Neutrophil (primary cell): ENCODE measurements at regions not wholly inside any gene's neighbourhood (a gene's known extent, or its start where the extent isn't known, plus 50 kb on each side); places are given as distances from the start of the nearest gene placed in this dataset.

Experiments
- H3K27ac ChIP-seq: fragments of 200-600 bp; sonication (generic); 2 replicates; pipeline ENCODE4 v1.5.1; 2016; ENCODE audit warnings: mild to moderate bottlenecking, moderate library complexity
- H3K27me3 ChIP-seq: fragments of 200-600 bp; sonication (generic); 2 replicates; pipeline ENCODE4 v1.6.0; 2016; ENCODE audit warnings: mild to moderate bottlenecking
- H3K36me3 ChIP-seq: fragments of 200-600 bp; sonication (generic); 2 replicates; pipeline ENCODE4 v1.5.1; 2017
- H3K4me1 ChIP-seq, 2 experiments: fragments of 200-600 bp in 1 of 2; sonication (generic) in 1 of 2; 1 replicate in 1 of 2; 2 replicates in 1 of 2; pipeline versions ENCODE4 v1.5.1 to v1.6.1; 2013 to 2016; ENCODE audit warnings: low read depth in 1 of 2, low read length in 1 of 2, mild to moderate bottlenecking in 1 of 2, moderate library complexity in 1 of 2; ENCODE audit not compliant: control insufficient read depth in 1 of 2, insufficient read depth in 1 of 2
- H3K4me3 ChIP-seq, 2 experiments: fragments of 200-600 bp in 1 of 2; sonication (generic) in 1 of 2; 1 replicate in 1 of 2; 2 replicates in 1 of 2; pipeline ENCODE4 v1.5.1; 2013 to 2016; ENCODE audit warnings: low read depth in 1 of 2, low read length in 1 of 2, mild to moderate bottlenecking in 1 of 2, moderate library complexity in 1 of 2
- H3K9me3 ChIP-seq: fragments of 200-600 bp; sonication (generic); 2 replicates; pipeline ENCODE4 v1.5.1; 2016
- TF ChIP-seq, protein P1 (sequence below): fragments of 200-600 bp; sonication (generic); IDR thresholded peaks from 2 replicates; pipeline ENCODE4 v1.5.1; 2016; ENCODE audit warnings: antibody characterized with exemption

DNA sequence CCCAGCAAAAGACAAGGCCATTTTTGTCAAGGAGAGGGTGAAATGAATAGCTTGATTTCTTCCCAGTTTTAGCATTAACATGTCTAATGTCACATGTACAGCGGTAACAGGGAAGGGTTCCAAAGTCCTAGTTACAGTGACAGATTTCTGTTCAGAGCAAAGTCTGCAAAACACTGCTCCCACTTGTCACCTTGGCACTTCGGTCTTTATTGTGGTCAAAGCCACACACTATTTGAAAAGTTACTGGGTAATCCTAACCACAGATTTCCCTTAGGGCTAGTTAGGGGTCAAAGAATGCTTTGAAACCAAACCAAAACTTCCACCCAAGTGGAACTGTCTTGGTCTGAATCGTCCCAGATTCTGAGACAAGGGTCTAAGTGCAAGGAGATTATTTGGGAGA lies 455.6 kb downstream of the HS3ST3B1 start:
- H3K36me3 ChIP-seq = no peaks in the 10 kb centered on the region
- no peaks in the 10 kb centered on the region for H3K9me3 ChIP-seq
- TF ChIP-seq, protein P1, sequence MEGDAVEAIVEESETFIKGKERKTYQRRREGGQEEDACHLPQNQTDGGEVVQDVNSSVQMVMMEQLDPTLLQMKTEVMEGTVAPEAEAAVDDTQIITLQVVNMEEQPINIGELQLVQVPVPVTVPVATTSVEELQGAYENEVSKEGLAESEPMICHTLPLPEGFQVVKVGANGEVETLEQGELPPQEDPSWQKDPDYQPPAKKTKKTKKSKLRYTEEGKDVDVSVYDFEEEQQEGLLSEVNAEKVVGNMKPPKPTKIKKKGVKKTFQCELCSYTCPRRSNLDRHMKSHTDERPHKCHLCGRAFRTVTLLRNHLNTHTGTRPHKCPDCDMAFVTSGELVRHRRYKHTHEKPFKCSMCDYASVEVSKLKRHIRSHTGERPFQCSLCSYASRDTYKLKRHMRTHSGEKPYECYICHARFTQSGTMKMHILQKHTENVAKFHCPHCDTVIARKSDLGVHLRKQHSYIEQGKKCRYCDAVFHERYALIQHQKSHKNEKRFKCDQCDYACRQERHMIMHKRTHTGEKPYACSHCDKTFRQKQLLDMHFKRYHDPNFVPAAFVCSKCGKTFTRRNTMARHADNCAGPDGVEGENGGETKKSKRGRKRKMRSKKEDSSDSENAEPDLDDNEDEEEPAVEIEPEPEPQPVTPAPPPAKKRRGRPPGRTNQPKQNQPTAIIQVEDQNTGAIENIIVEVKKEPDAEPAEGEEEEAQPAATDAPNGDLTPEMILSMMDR = no peak
- no peaks in the 10 kb centered on the region for H3K27me3 ChIP-seq
- H3K4me3 ChIP-seq = no peak overlapping the region
- no peaks in the 10 kb centered on the region for H3K4me1 ChIP-seq
- no peak overlapping the region for H3K27ac ChIP-seq

DNA sequence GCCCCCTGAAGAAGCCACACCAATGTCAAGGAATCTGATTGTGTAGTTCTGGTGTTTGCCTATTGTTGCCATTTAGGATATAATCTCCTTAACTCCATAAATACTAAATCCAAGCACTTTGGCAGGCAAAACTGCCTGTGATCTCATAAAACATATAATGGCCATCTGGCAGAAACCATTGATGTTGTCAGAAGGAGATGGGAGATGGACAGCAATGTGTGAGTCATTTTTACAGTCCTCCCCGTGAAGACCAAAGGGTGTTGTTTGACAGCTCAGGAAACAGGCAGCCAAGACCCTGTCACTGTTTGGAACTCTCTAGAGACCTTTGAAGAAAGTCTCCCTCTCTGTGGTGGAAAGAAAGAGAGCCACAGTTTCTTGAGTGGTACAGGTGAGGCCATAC lies 454.1 kb downstream of the HS3ST3B1 start:
- no peaks in the 10 kb centered on the region for H3K27me3 ChIP-seq

DNA sequence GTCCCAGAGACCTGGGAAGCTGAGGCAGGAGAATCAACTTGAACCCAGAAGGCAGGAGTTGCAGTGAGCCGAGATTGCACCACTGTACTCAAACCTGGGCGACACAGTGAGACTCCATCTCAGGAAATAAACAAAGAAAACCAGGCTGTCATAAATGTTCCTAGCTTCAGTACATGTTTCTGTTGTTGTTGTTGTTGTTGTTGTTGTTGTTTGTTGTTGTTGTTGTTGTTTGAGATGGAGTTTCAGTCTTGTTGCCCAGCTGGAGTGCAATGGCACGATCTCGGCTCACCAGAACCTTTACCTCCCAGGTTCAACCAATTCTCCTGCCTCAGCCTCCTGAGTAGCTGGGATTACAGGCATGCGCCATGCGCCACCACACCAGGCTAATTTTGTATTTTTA lies 452.5 kb downstream of the HS3ST3B1 start:
- H3K4me1 ChIP-seq = peaks cover 13% of the 10 kb centered on the region in 2 experiments
- TF ChIP-seq, protein P1 = no peak
- H3K9me3 ChIP-seq = no peaks in the 10 kb centered on the region
- H3K27me3 ChIP-seq = no peaks in the 10 kb centered on the region
- no peak overlapping the region for H3K4me3 ChIP-seq
- no peaks in the 10 kb centered on the region for H3K36me3 ChIP-seq
- no peak overlapping the region for H3K27ac ChIP-seq

More for the DNA sequence above, 454.1 kb downstream of the HS3ST3B1 start:
- Histone ChIP-seq H3K4me3 (no peak overlapping the region), H3K4me1 (no peaks in the 10 kb centered on the region), H3K27ac (no peak overlapping the region), H3K36me3 (no peaks in the 10 kb centered on the region), H3K9me3 (no peaks in the 10 kb centered on the region)
- TF ChIP-seq, protein P1 = no peak

DNA sequence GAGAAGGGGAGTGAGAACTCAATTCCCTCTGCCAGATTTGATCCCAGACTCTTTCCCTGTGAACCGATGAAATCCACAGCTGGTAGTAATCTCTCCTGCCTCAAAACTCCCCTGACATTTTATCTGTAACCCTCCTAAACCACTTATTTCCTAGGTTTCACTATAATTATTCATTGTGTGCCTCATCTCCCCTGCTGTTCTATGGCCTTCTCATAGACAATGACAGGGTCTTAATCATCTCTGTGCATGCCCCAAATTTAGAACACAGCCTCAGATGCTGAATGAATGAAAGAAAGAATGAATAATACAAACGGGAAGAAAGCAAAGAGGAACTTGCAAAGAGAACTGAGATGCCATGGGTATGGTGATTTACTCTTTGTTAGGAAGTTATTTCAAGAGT lies 451.1 kb downstream of the HS3ST3B1 start:
- H3K36me3 ChIP-seq = no peaks in the 10 kb centered on the region
- H3K9me3 ChIP-seq = no peaks in the 10 kb centered on the region
- H3K27ac ChIP-seq = no peak overlapping the region
- H3K27me3 ChIP-seq = no peaks in the 10 kb centered on the region
- H3K4me3 ChIP-seq = no peak overlapping the region
- peaks cover 25 to 27% of the 10 kb centered on the region in 2 experiments for H3K4me1 ChIP-seq
- TF ChIP-seq, protein P1 = no peak

DNA sequence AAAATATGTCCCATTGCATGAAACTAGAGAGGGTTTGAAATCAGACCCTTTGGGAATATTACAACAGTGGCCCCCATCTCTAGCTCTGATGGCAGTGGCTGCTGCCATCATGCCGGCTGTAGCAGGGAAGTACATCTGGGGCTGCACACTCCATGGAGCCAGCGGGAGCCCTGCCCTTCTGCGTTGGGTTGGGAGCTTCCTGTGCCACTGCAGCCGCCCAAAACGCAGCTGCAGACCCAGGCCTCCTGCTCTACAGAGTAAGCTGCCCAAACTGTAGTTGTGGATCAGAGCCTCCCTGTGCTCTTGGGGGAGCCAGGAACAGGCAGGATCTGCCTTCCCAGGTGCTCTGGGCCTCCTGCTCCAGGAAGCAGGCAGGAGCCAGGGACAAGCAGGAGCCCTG lies 450.0 kb downstream of the HS3ST3B1 start:
- Histone ChIP-seq H3K4me3 (no peak overlapping the region), H3K27me3 (no peaks in the 10 kb centered on the region), H3K36me3 (no peaks in the 10 kb centered on the region), H3K27ac (no peak overlapping the region), H3K9me3 (no peaks in the 10 kb centered on the region), H3K4me1 (peaks cover 25 to 39% of the 10 kb centered on the region in 2 experiments)
- TF ChIP-seq, protein P1 = no peak

DNA sequence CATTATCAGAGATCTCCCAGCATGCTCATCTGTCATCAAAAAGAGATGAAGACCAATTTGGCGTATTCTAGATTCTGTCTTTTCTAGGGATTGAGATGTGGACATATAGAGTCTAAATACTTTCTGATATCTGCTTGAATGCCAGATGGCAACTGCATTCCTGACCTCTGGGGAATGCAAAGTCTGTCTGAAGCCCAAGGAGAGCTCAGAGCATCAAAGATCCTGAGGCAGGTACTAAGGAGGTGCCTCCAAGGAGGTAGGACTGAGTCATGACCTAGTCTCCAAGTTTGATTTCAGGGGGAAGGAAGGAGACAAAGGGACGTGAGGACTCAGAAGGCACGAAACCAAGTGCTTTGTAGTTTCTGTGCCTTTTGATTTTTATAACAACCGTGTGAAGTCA lies 448.4 kb downstream of the HS3ST3B1 start:
- H3K36me3 ChIP-seq = no peaks in the 10 kb centered on the region
- TF ChIP-seq, protein P1 = no peak

More for the DNA sequence above, 448.4 kb downstream of the HS3ST3B1 start:
- no peak overlapping the region for H3K27ac ChIP-seq
- peaks cover 32 to 53% of the 10 kb centered on the region in 2 experiments for H3K4me1 ChIP-seq
- H3K4me3 ChIP-seq = no peak overlapping the region
- H3K9me3 ChIP-seq = no peaks in the 10 kb centered on the region
- no peaks in the 10 kb centered on the region for H3K27me3 ChIP-seq
